HCT116 (cell line): ENCODE measurements at regions not wholly inside any gene's neighbourhood (a gene's known extent, or its start where the extent isn't known, plus 50 kb on each side); places are given as distances from the start of the nearest gene placed in this dataset.

Source experiments
- POLR2AphosphoS5 ChIP-seq: IDR thresholded peaks from 2 replicates; pipeline ENCODE4 v1.6.1; 2011; ENCODE audit warnings: mild to moderate bottlenecking, low read depth, low read length, moderate library complexity
- RAD21 ChIP-seq: IDR thresholded peaks from 2 replicates; pipeline ENCODE4 v1.6.1; 2012; ENCODE audit warnings: low read depth, mild to moderate bottlenecking
- YY1 ChIP-seq: IDR thresholded peaks from 2 replicates; pipeline ENCODE4 v1.6.1; 2011; ENCODE audit warnings: low read length, low read depth, moderate library complexity, mild to moderate bottlenecking; ENCODE audit not compliant: insufficient replicate concordance; ENCODE audit errors: extremely low read depth
- TF ChIP-seq, protein P1 (sequence below), 3 experiments: fragments of 200-600 bp in 1 of 3; sonication (generic) in 1 of 3; IDR thresholded peaks in 2 of 3; conservative IDR thresholded peaks in 1 of 3; 2 replicates each; pipeline ENCODE4 v1.5.1; 2012 to 2017; ENCODE audit warnings: low read depth in 2 of 3, low read length in 2 of 3, antibody characterized with exemption in 1 of 3, borderline replicate concordance in 1 of 3, control low read depth in 1 of 3, mild to moderate bottlenecking in 1 of 3, mixed read lengths in 1 of 3, mixed run types in 1 of 3, moderate library complexity in 1 of 3; ENCODE audit not compliant: insufficient read depth in 1 of 3

DNA sequence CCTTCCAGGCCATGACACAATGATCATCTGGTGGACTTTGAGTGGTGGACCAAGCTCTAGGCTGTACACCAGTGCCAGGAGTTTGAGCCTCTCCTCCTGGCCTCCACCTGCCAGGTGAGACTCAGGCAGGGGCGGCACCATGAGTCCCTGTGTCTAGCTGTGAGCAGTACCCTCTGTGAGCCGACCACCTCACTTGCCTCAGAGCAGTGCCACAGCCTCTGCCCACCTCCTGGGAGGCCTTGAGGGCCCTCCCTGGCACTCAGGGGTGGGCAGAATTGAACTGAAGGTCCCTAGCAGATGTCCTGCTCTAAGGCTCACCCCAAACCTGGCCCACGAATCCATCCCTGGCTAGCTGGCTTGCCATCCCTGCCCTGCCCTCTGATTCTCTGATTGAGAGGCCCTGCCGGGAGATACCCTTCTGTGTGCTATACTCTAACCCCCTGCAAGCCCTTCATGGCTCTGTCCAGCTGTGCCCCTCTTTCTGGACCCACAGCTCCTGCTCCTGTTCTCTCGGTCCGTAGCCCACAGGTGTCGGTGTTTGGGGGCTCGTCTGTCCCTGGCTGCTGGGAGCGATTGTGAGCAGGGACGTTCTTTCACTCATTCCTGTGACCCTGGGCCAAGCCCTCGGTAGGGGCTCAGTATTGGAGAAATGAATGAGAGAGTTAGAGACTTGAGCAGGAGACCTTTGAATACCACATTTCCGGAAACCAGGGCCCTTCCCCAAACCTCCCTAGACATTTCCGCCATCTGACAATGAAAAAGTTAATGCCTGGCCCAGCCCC is 70.0 kb downstream of the INHBB start:
- TF ChIP-seq, protein P1, sequence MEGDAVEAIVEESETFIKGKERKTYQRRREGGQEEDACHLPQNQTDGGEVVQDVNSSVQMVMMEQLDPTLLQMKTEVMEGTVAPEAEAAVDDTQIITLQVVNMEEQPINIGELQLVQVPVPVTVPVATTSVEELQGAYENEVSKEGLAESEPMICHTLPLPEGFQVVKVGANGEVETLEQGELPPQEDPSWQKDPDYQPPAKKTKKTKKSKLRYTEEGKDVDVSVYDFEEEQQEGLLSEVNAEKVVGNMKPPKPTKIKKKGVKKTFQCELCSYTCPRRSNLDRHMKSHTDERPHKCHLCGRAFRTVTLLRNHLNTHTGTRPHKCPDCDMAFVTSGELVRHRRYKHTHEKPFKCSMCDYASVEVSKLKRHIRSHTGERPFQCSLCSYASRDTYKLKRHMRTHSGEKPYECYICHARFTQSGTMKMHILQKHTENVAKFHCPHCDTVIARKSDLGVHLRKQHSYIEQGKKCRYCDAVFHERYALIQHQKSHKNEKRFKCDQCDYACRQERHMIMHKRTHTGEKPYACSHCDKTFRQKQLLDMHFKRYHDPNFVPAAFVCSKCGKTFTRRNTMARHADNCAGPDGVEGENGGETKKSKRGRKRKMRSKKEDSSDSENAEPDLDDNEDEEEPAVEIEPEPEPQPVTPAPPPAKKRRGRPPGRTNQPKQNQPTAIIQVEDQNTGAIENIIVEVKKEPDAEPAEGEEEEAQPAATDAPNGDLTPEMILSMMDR (IDR thresholded peaks at IDR 0.05 in 2 of 3, conservative IDR thresholded peaks at IDR 0.05 in 1 of 3; ENCODE audit: borderline replicate concordance in 1 of 3, insufficient read depth in 1 of 3, low read depth in 2 of 3, low read length in 2 of 3), result no peak
- TF ChIP-seq POLR2AphosphoS5 (no peak), RAD21 (no peak), YY1 (no peak)
